Caco-2 (cell line): ENCODE measurements at regions not wholly inside any gene's neighbourhood (a gene's known extent, or its start where the extent isn't known, plus 50 kb on each side); places are given as distances from the start of the nearest gene placed in this dataset.

ENCODE experiments used
- BruUV-seq: library from RNA; stranded (reverse); fragments of 400-500 nt; replicated peaks from 2 replicates; lab custom pipeline; 2021; lab: Mats Ljungman, UMichigan
- CTCF ChIA-PET: fragments of 300-600 bp; sonication (Branson Sonifier 250); formaldehyde crosslinking; loops from one replicate; lab custom pipeline; 2022; ENCODE audit warnings: antibody characterized with exemption; lab: Charles Lee
- POLR2A ChIA-PET: fragments of 300-600 bp; sonication (Branson Sonifier 250); formaldehyde crosslinking; loops from one replicate; lab custom pipeline; 2022; ENCODE audit warnings: antibody characterized with exemption; lab: Charles Lee
- DNase-seq, 2 experiments: peaks; one replicate each; pipeline versions ENCODE4 v3.0.0 to v3.0.0-alpha.2; 2020 to 2022
- H3K27me3 ChIP-seq: replicated peaks from 2 replicates; pipeline ENCODE4 v1.6.0; 2011; ENCODE audit warnings: low read length; ENCODE audit not compliant: control insufficient read depth, insufficient read depth
- H3K36me3 ChIP-seq: 2 replicates; pipeline ENCODE4 v1.5.1; 2011; ENCODE audit warnings: low read length; ENCODE audit not compliant: control insufficient read depth, insufficient read depth
- H3K4me1 ChIP-seq: fragments of 250-450 bp; sonication (Bioruptor Pico); 2 replicates; pipeline ENCODE4 v1.5.1; 2020; ENCODE audit warnings: mild to moderate bottlenecking
- H3K4me3 ChIP-seq: 2 replicates; pipeline ENCODE4 v1.5.1; 2011; ENCODE audit warnings: low read depth, mild to moderate bottlenecking, control low read depth, low read length
- H3K9me3 ChIP-seq: fragments of 250-450 bp; sonication (Bioruptor Pico); 2 replicates; pipeline ENCODE4 v1.5.1; 2020; ENCODE audit warnings: mild to moderate bottlenecking, moderate library complexity
- H3K27ac Mint-ChIP-seq: one replicate; pipeline ENCODE4 v1.8.0; 2022; ENCODE audit warnings: mixed read lengths; ENCODE audit not compliant: unreplicated experiment
- H3K27me3 Mint-ChIP-seq: one replicate; pipeline ENCODE4 v1.8.0; 2022; ENCODE audit warnings: mixed read lengths; ENCODE audit not compliant: insufficient read depth, unreplicated experiment
- H3K36me3 Mint-ChIP-seq: one replicate; pipeline ENCODE4 v1.8.0; 2022; ENCODE audit warnings: mild to moderate bottlenecking, mixed read lengths; ENCODE audit not compliant: insufficient read depth, unreplicated experiment
- H3K4me1 Mint-ChIP-seq: one replicate; pipeline ENCODE4 v1.8.0; 2022; ENCODE audit warnings: low read depth, mixed read lengths; ENCODE audit not compliant: unreplicated experiment
- H3K4me3 Mint-ChIP-seq: one replicate; pipeline ENCODE4 v1.8.0; 2022; ENCODE audit warnings: mild to moderate bottlenecking, moderate library complexity, mixed read lengths; ENCODE audit not compliant: unreplicated experiment
- H3K9me3 Mint-ChIP-seq: one replicate; pipeline ENCODE4 v1.8.0; 2022; ENCODE audit warnings: mixed read lengths; ENCODE audit not compliant: unreplicated experiment
- intact Hi-C: fragments of 100-400 bp; cut with micrococcal nuclease; formaldehyde crosslinking; loops from one replicate; pipeline ENCODE4 v1.10.0; 2022; ENCODE audit not compliant: unreplicated experiment
- TF ChIP-seq, protein P1 (sequence below), 2 experiments: fragments of 200-600 bp in 1 of 2; IDR thresholded peaks; 1 replicate in 1 of 2; 2 replicates in 1 of 2; pipeline versions ENCODE4 v1.5.1 to v1.8.0; 2011 to 2022; ENCODE audit warnings: antibody characterized with exemption in 1 of 2, control low read depth in 1 of 2, inconsistent platforms in 1 of 2, low read depth in 1 of 2, low read length in 1 of 2, mild to moderate bottlenecking in 1 of 2, moderate library complexity in 1 of 2; ENCODE audit not compliant: insufficient read depth in 1 of 2, severe bottlenecking in 1 of 2, unreplicated experiment in 1 of 2

DNA sequence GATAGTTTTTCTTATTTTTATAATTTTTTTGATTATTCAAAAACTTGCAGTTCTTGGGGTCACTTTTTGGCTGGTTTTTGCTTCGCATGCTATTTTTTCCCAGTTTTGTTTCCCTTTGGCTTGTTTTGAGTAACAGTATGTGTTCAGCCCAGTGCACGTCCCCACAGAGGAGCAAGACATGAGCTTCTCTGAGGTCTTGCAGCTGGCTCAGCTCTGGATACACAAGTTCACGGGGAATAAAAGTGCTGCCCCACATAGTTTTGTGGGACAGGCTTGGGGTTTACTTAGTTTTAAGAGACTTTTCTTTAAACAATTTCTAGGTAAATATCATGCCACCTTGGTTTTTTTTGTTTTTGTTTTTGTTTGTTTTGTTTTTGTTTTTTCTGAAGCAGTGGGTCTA lies 297.8 kb upstream of the IRX1 start:
- H3K9me3 Mint-ChIP-seq: peaks cover 16% of the 10 kb centered on the region
- H3K9me3 ChIP-seq: no peaks in the 10 kb centered on the region
- no peaks in the 10 kb centered on the region for H3K36me3 ChIP-seq
- H3K27me3 Mint-ChIP-seq: no peaks in the 10 kb centered on the region
- DNase-seq: no peak
- peaks cover 5% of the 10 kb centered on the region for H3K36me3 Mint-ChIP-seq
- H3K4me1 Mint-ChIP-seq: no peaks in the 10 kb centered on the region
- ChIA-PET CTCF (no interaction called here), POLR2A (no interaction called here)
- intact Hi-C loops: no loop called here
- no peaks in the 10 kb centered on the region for H3K27me3 ChIP-seq
- no peaks in the 10 kb centered on the region for H3K4me1 ChIP-seq
- no peak overlapping the region for H3K4me3 Mint-ChIP-seq
- no peak overlapping the region for H3K27ac Mint-ChIP-seq
- no peak overlapping the region for H3K4me3 ChIP-seq
- TF ChIP-seq, protein P1, sequence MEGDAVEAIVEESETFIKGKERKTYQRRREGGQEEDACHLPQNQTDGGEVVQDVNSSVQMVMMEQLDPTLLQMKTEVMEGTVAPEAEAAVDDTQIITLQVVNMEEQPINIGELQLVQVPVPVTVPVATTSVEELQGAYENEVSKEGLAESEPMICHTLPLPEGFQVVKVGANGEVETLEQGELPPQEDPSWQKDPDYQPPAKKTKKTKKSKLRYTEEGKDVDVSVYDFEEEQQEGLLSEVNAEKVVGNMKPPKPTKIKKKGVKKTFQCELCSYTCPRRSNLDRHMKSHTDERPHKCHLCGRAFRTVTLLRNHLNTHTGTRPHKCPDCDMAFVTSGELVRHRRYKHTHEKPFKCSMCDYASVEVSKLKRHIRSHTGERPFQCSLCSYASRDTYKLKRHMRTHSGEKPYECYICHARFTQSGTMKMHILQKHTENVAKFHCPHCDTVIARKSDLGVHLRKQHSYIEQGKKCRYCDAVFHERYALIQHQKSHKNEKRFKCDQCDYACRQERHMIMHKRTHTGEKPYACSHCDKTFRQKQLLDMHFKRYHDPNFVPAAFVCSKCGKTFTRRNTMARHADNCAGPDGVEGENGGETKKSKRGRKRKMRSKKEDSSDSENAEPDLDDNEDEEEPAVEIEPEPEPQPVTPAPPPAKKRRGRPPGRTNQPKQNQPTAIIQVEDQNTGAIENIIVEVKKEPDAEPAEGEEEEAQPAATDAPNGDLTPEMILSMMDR (IDR thresholded peaks at IDR 0.05; ENCODE audit: insufficient read depth in 1 of 2, low read depth in 1 of 2, low read length in 1 of 2, severe bottlenecking in 1 of 2, unreplicated experiment in 1 of 2): no peak
- BruUV-seq: no TSS peak

DNA sequence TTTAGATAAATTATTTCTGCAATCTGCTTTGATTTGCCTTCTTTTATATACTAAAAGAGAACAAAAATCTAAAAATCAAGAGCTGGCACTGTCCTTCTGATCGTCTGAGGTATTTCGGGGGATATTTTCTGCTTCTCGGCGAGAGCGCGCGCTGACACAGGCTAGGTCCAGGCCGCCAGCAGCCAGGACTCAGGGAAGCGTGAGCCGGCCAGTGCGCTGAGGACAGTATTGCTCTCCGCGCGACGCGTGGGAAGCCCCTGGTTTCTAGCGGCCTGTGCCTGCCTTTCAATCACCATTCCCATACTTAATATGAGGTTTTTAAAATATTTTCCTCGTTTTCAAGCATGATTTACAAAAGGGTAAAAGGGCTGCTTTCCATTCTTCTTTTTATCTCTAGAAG lies 307.3 kb upstream of the IRX1 start:
- TF ChIP-seq, protein P1 (IDR thresholded peaks at IDR 0.05; ENCODE audit: insufficient read depth in 1 of 2, low read depth in 1 of 2, low read length in 1 of 2, severe bottlenecking in 1 of 2, unreplicated experiment in 1 of 2): no peak
- ChIA-PET POLR2A (no interaction called here), CTCF (no interaction called here)
- no peaks in the 10 kb centered on the region for H3K9me3 ChIP-seq
- no peak overlapping the region for H3K4me3 ChIP-seq
- no peak for DNase-seq
- no peaks in the 10 kb centered on the region for H3K27me3 Mint-ChIP-seq
- BruUV-seq: no TSS peak
- no peak overlapping the region for H3K4me3 Mint-ChIP-seq
- H3K36me3 ChIP-seq: no peaks in the 10 kb centered on the region
- intact Hi-C loops: no loop called here
- no peaks in the 10 kb centered on the region for H3K36me3 Mint-ChIP-seq
- no peaks in the 10 kb centered on the region for H3K4me1 ChIP-seq
- no peaks in the 10 kb centered on the region for H3K27me3 ChIP-seq
- no peak overlapping the region for H3K27ac Mint-ChIP-seq
- H3K4me1 Mint-ChIP-seq: no peaks in the 10 kb centered on the region
- no peaks in the 10 kb centered on the region for H3K9me3 Mint-ChIP-seq

DNA sequence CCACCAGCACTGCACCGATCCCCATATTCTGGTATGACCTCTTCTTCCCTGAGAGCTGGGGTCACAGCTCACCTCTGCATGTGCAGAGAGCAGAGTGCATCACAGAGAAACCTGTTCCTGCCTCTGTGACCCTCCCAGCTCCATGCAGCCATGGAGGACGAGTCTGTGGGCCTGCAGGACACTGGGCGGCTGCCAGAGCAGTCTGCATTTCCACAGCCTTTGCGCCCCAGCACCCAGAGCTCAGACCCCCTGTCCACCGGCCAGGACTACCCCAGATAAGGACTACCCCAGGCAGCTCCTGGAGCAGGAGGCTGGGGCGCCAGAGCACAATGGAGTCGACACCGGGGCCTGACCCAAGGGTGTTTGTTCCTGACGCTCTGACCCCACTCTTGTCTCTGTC lies 308.1 kb upstream of the IRX1 start:
- Histone ChIP-seq H3K27me3 (no peaks in the 10 kb centered on the region), H3K4me3 (no peak overlapping the region), H3K9me3 (no peaks in the 10 kb centered on the region), H3K4me1 (no peaks in the 10 kb centered on the region), H3K36me3 (no peaks in the 10 kb centered on the region)
- Mint-ChIP-seq H3K4me1 (no peaks in the 10 kb centered on the region), H3K27me3 (no peaks in the 10 kb centered on the region), H3K4me3 (no peak overlapping the region), H3K27ac (no peak overlapping the region), H3K9me3 (no peaks in the 10 kb centered on the region), H3K36me3 (no peaks in the 10 kb centered on the region)
- ChIA-PET CTCF (no interaction called here), POLR2A (no interaction called here)
- DNase-seq: no peak
- TF ChIP-seq, protein P1 (IDR thresholded peaks at IDR 0.05; ENCODE audit: insufficient read depth in 1 of 2, low read depth in 1 of 2, low read length in 1 of 2, severe bottlenecking in 1 of 2, unreplicated experiment in 1 of 2): no peak
- intact Hi-C loops: no loop called here
- BruUV-seq: no TSS peak
